H1 (cell line): ENCODE measurements at regions not wholly inside any gene's neighbourhood (a gene's known extent, or its start where the extent isn't known, plus 50 kb on each side); places are given as distances from the start of the nearest gene placed in this dataset.

Source experiments
- CTCF ChIA-PET: fragments of 300-600 bp; sonication (Branson Sonifier 250); formaldehyde crosslinking; loops from one replicate; lab custom pipeline; 2021; ENCODE audit not compliant: partially characterized antibody; lab: Charles Lee
- POLR2A ChIA-PET: fragments of 300-600 bp; sonication (Branson Sonifier 250); formaldehyde crosslinking; loops from one replicate; lab custom pipeline; 2021; ENCODE audit warnings: inconsistent platforms; ENCODE audit not compliant: partially characterized antibody; lab: Charles Lee
- DNase-seq, 2 experiments: peaks; one replicate each; pipeline versions ENCODE4 v3.0.0 to v3.0.0-alpha.2; 2010 to 2022; ENCODE audit warnings: low spot score in 2 of 2, low read depth in 1 of 2, mixed read lengths in 1 of 2
- FAIRE-seq: peaks from 2 replicates; lab custom pipeline; 2011; peaks lifted over from hg19 to GRCh38; lab: Jason Lieb, UNC
- H2AFZ ChIP-seq: 2 replicates; pipeline ENCODE4 v1.8.1; 2012; ENCODE audit warnings: low read length, inconsistent platforms
- H2AK5ac ChIP-seq: 2 replicates; pipeline ENCODE4 v1.6.1; 2013; ENCODE audit warnings: low read depth, low read length
- H2BK120ac ChIP-seq: replicated peaks from 2 replicates; pipeline ENCODE3; 2013; ENCODE audit warnings: low read depth, low read length, inconsistent platforms
- H2BK12ac ChIP-seq: 2 replicates; pipeline ENCODE4 v1.6.1; 2013; ENCODE audit warnings: low read depth, low read length
- H2BK15ac ChIP-seq: 2 replicates; pipeline ENCODE4 v1.6.1; 2013; ENCODE audit warnings: low read length
- H2BK20ac ChIP-seq: 2 replicates; pipeline ENCODE4 v1.6.1; 2013; ENCODE audit warnings: low read length
- H2BK5ac ChIP-seq: 2 replicates; pipeline ENCODE4 v1.6.1; 2013; ENCODE audit warnings: low read depth, low read length
- H3K14ac ChIP-seq: 2 replicates; pipeline ENCODE4 v1.6.1; 2013; ENCODE audit warnings: inconsistent platforms; ENCODE audit not compliant: insufficient read length
- H3K18ac ChIP-seq: 2 replicates; pipeline ENCODE4 v1.6.1; 2013; ENCODE audit warnings: low read length; ENCODE audit errors: extremely low read depth
- H3K23ac ChIP-seq: 2 replicates; pipeline ENCODE4 v1.6.1; 2013; ENCODE audit warnings: inconsistent platforms; ENCODE audit not compliant: insufficient read length
- H3K23me2 ChIP-seq: 2 replicates; pipeline ENCODE4 v1.6.1; 2013; ENCODE audit warnings: low read depth, low read length
- H3K27ac ChIP-seq: 2 replicates; pipeline ENCODE4 v1.6.1; 2011; ENCODE audit warnings: low read depth, low read length, inconsistent platforms
- H3K27me3 ChIP-seq, 4 experiments: replicated peaks in 1 of 4; 1 replicate in 1 of 4; 2 replicates in 3 of 4; pipeline versions ENCODE4 v1.6.1 to v1.8.1; 2011 to 2013; ENCODE audit warnings: low read length in 3 of 4, mild to moderate bottlenecking in 3 of 4, inconsistent platforms in 2 of 4, mixed read lengths in 2 of 4, moderate library complexity in 1 of 4; ENCODE audit not compliant: control insufficient read depth in 3 of 4, insufficient read depth in 3 of 4; ENCODE audit errors: extremely low read depth in 1 of 4
- H3K36me3 ChIP-seq, 4 experiments: 2 replicates each; pipeline versions ENCODE4 v1.6.1 to v1.8.1; 2011 to 2013; ENCODE audit warnings: mild to moderate bottlenecking in 4 of 4, low read length in 3 of 4, moderate library complexity in 2 of 4, control low read depth in 1 of 4, inconsistent platforms in 1 of 4; ENCODE audit not compliant: insufficient read depth in 4 of 4, control insufficient read depth in 2 of 4
- H3K4ac ChIP-seq: replicated peaks from 2 replicates; pipeline ENCODE3; 2013; ENCODE audit warnings: low read length, low read depth, mixed read lengths, inconsistent platforms; ENCODE audit not compliant: insufficient read length
- H3K4me1 ChIP-seq, 4 experiments: replicated peaks in 1 of 4; 1 replicate in 1 of 4; 2 replicates in 3 of 4; pipeline versions ENCODE4 v1.6.1 to v1.8.1; 2011 to 2013; ENCODE audit warnings: low read length in 3 of 4, inconsistent platforms in 2 of 4, mixed read lengths in 1 of 4; ENCODE audit not compliant: insufficient read depth in 4 of 4, control insufficient read depth in 3 of 4
- H3K4me2 ChIP-seq, 2 experiments: 2 replicates each; pipeline versions ENCODE4 v1.6.1 to v1.8.1; 2011 to 2013; ENCODE audit warnings: low read depth in 2 of 2, low read length in 2 of 2, control low read depth in 1 of 2, inconsistent platforms in 1 of 2, mild to moderate bottlenecking in 1 of 2; ENCODE audit not compliant: insufficient read depth in 1 of 2
- H3K4me3 ChIP-seq, 4 experiments: fragments of 200-600, 300-600 bp in 1 of 4; sonication (generic), shearing (Covaris generic), sonication (Bioruptor Twin) in 1 of 4; 2 replicates each; pipeline versions ENCODE4 v1.5.1 to v1.8.1; 2011 to 2016; ENCODE audit warnings: low read length in 4 of 4, low read depth in 3 of 4, control low read depth in 2 of 4, inconsistent platforms in 2 of 4, mild to moderate bottlenecking in 2 of 4, mixed read lengths in 1 of 4, moderate library complexity in 1 of 4; ENCODE audit not compliant: insufficient read depth in 2 of 4; ENCODE audit errors: extremely low read depth in 1 of 4
- H3K56ac ChIP-seq: replicated peaks from 2 replicates; pipeline ENCODE3; 2013; ENCODE audit warnings: low read depth, mild to moderate bottlenecking, mixed read lengths, low read length, inconsistent platforms; ENCODE audit not compliant: insufficient read length
- H3K79me1 ChIP-seq: 2 replicates; pipeline ENCODE4 v1.6.1; 2013; ENCODE audit warnings: low read depth, low read length, control low read depth
- H3K79me2 ChIP-seq, 2 experiments: 2 replicates each; pipeline versions ENCODE4 v1.6.1 to v1.8.1; 2012 to 2013; ENCODE audit warnings: low read length in 2 of 2, mild to moderate bottlenecking in 2 of 2, inconsistent platforms in 1 of 2; ENCODE audit not compliant: insufficient read depth in 2 of 2, control insufficient read depth in 1 of 2
- H3K9ac ChIP-seq, 4 experiments: replicated peaks in 1 of 4; 1 replicate in 1 of 4; 2 replicates in 3 of 4; pipeline versions ENCODE4 v1.6.1 to v1.8.1; 2011 to 2013; ENCODE audit warnings: low read depth in 3 of 4, low read length in 3 of 4, control low read depth in 2 of 4, mild to moderate bottlenecking in 2 of 4, moderate library complexity in 2 of 4, inconsistent platforms in 1 of 4; ENCODE audit errors: extremely low read depth in 1 of 4
- H3K9me3 ChIP-seq, 2 experiments: 2 replicates each; pipeline versions ENCODE4 v1.6.1 to v1.8.1; 2012 to 2013; ENCODE audit warnings: mild to moderate bottlenecking in 2 of 2, moderate library complexity in 2 of 2, control low read depth in 1 of 2, inconsistent platforms in 1 of 2, low read depth in 1 of 2, low read length in 1 of 2, mixed read lengths in 1 of 2; ENCODE audit not compliant: insufficient read depth in 2 of 2
- H4K20me1 ChIP-seq, 2 experiments: replicated peaks in 1 of 2; 2 replicates each; pipeline versions ENCODE3 to v1.8.1; 2011 to 2013; ENCODE audit warnings: inconsistent platforms in 2 of 2, low read length in 2 of 2, mild to moderate bottlenecking in 1 of 2; ENCODE audit not compliant: insufficient read depth in 2 of 2, control insufficient read depth in 1 of 2
- H4K5ac ChIP-seq: 2 replicates; pipeline ENCODE4 v1.6.1; 2013; ENCODE audit warnings: low read length, low read depth, mixed read lengths, inconsistent platforms; ENCODE audit not compliant: insufficient read length
- H4K8ac ChIP-seq: 2 replicates; pipeline ENCODE4 v1.8.0; 2013; ENCODE audit warnings: mild to moderate bottlenecking, moderate library complexity, low read length, inconsistent platforms; ENCODE audit not compliant: insufficient read depth; ENCODE audit errors: extremely low read depth
- H4K91ac ChIP-seq: replicated peaks from 2 replicates; pipeline ENCODE3; 2013; ENCODE audit warnings: low read length, mixed read lengths, inconsistent platforms; ENCODE audit not compliant: insufficient read length
- CBX8 ChIP-seq: fragments of 300-800, 300-1000 bp; sonication (generic); IDR thresholded peaks from 2 replicates; pipeline ENCODE4 v1.7.1; 2016; ENCODE audit warnings: low read depth, low read length, borderline replicate concordance
- PHF8 ChIP-seq: fragments of 200-600 bp; sonication (generic); conservative IDR thresholded peaks from 2 replicates; pipeline ENCODE4 v1.7.1; 2012; ENCODE audit warnings: low read depth, mild to moderate bottlenecking, inconsistent platforms, low read length, moderate library complexity

- no peak for FAIRE-seq
- H4K5ac ChIP-seq: no peak overlapping the region
- H3K79me2 ChIP-seq: no peaks in the 10 kb centered on the region
- no peak for TF ChIP-seq PHF8
- no peak for TF ChIP-seq CBX8
- no peaks in the 10 kb centered on the region for H4K20me1 ChIP-seq
- no peak overlapping the region for H2BK120ac ChIP-seq
- H3K56ac ChIP-seq: no peak overlapping the region
- H2BK12ac ChIP-seq: no peak overlapping the region
- H3K9me3 ChIP-seq: no peaks in the 10 kb centered on the region
- no peak overlapping the region for H4K8ac ChIP-seq
- no peak overlapping the region for H4K91ac ChIP-seq
- no peak overlapping the region for H2AFZ ChIP-seq
- H3K4me2 ChIP-seq: no peak overlapping the region
- CTCF ChIA-PET: interaction anchor here (1.0 kb wide), 1 partner anchor 18 kb away, joined by 3 read pairs; no protein-coding TSS in a partner anchor
- no peak for DNase-seq
- no peaks in the 10 kb centered on the region for H3K23me2 ChIP-seq
- POLR2A ChIA-PET: no interaction called here
- H2AK5ac ChIP-seq: no peak overlapping the region
- H3K23ac ChIP-seq: no peak overlapping the region
- no peak overlapping the region for H3K4me3 ChIP-seq
- H3K27me3 ChIP-seq: no peaks in the 10 kb centered on the region
- H2BK5ac ChIP-seq: no peak overlapping the region
- H3K4ac ChIP-seq: no peak overlapping the region
- no peak overlapping the region for H3K27ac ChIP-seq
- no peak overlapping the region for H3K18ac ChIP-seq
- no peaks in the 10 kb centered on the region for H3K36me3 ChIP-seq
- H3K9ac ChIP-seq: no peak overlapping the region
- no peak overlapping the region for H2BK15ac ChIP-seq
- H3K4me1 ChIP-seq: no peaks in the 10 kb centered on the region
- H2BK20ac ChIP-seq: no peak overlapping the region
- H3K79me1 ChIP-seq: no peaks in the 10 kb centered on the region
- H3K14ac ChIP-seq: no peak overlapping the region
Measured at GRCh38 chr12:43098071-43098470, 453.9 kb downstream of the ADAMTS20 start.
